AG09319 (cell line): ENCODE measurements at regions not wholly inside any gene's neighbourhood (a gene's known extent, or its start where the extent isn't known, plus 50 kb on each side); places are given as distances from the start of the nearest gene placed in this dataset.

Source experiments
- DNase-seq: peaks from one replicate; pipeline ENCODE4 v3.0.0-alpha.2; 2010; ENCODE audit warnings: low read depth; ENCODE audit errors: extremely low read depth
- CTCF ChIP-seq: IDR thresholded peaks from 2 replicates; pipeline ENCODE4 v1.5.1; 2011; ENCODE audit warnings: low read depth, mild to moderate bottlenecking, inconsistent platforms, low read length, moderate library complexity

GRCh38 chr15:87369269-87369668 lies 887.3 kb downstream of the NTRK3 start:
- DNase-seq, result peak; percentile 50
- no peak for TF ChIP-seq CTCF

- DNase-seq, result no peak
- no peak for TF ChIP-seq CTCF
Measured at GRCh38 chr15:87368511-87368910, 888.0 kb downstream of the NTRK3 start.

GRCh38 chr15:87365186-87365585 lies 891.4 kb downstream of the NTRK3 start:
- TF ChIP-seq CTCF, result no peak
- DNase-seq, result peak; percentile 19

- TF ChIP-seq CTCF, result no peak
- DNase-seq, result no peak
Measured at GRCh38 chr15:87362531-87362930, 894.0 kb downstream of the NTRK3 start.

- no peak for TF ChIP-seq CTCF
- DNase-seq, result no peak
Measured at GRCh38 chr15:87357637-87358313, 898.8 kb downstream of the NTRK3 start.

GRCh38 chr15:87355946-87356345 lies 900.6 kb downstream of the NTRK3 start:
- TF ChIP-seq CTCF, result no peak
- no peak for DNase-seq

GRCh38 chr15:87354661-87355410 lies 901.7 kb downstream of the NTRK3 start:
- DNase-seq, result no peak
- no peak for TF ChIP-seq CTCF
